Activated T-helper 1 cell treated with anti-CD3 and anti-CD28 coated beads, Interleukin-2, amount 50 U/mL, for 16 hours (primary cell): ENCODE measurements at regions not wholly inside any gene's neighbourhood (a gene's known extent, or its start where the extent isn't known, plus 50 kb on each side); places are given as distances from the start of the nearest gene placed in this dataset.
"Not testable (repeated sequence)": the region's sequence is repeated elsewhere in the genome, so short reads cannot be mapped to it uniquely, and the experiment has no call there.

Source experiments
- DNase-seq, 2 donors: peaks; one replicate each; pipeline ENCODE4 v3.0.0-alpha.2; 2020; ENCODE audit warnings: low read depth in 1 of 2, low spot score in 1 of 2

- DNase-seq = no peak
These were observed 51.5 kb upstream of the MRI1 start for GRCh38 chr19:13712767-13713201.

GRCh38 chr19:13707915-13708314 lies 56.4 kb upstream of the MRI1 start:
- no peak for DNase-seq

- DNase-seq = no peak
These were observed 58.3 kb upstream of the MRI1 start for GRCh38 chr19:13705928-13706447.

- no peak for DNase-seq
These were observed 59.1 kb upstream of the MRI1 start for GRCh38 chr19:13705201-13705600.

GRCh38 chr19:13701624-13702023 lies 62.7 kb upstream of the MRI1 start:
- no peak for DNase-seq

- no peak for DNase-seq
These were observed 63.7 kb upstream of the MRI1 start for GRCh38 chr19:13700621-13701020.

GRCh38 chr19:13699786-13700185 lies 64.5 kb upstream of the MRI1 start:
- DNase-seq = no peak

- no peak for DNase-seq
These were observed 67.5 kb upstream of the MRI1 start for GRCh38 chr19:13696839-13697238.

- DNase-seq = no peak
These were observed 70.4 kb upstream of the MRI1 start for GRCh38 chr19:13693889-13694288.

- DNase-seq = no peak
These were observed 72.5 kb upstream of the MRI1 start for GRCh38 chr19:13691569-13692435.

- no peak for DNase-seq
These were observed 75.2 kb upstream of the MRI1 start for GRCh38 chr19:13689085-13689484.

GRCh38 chr19:13684021-13684420 lies 80.3 kb upstream of the MRI1 start:
- no peak for DNase-seq

- no peak for DNase-seq
These were observed 82.8 kb upstream of the MRI1 start for GRCh38 chr19:13681509-13681908.

GRCh38 chr19:13680708-13681360 lies 83.5 kb upstream of the MRI1 start:
- DNase-seq = not testable (repeated sequence)

- DNase-seq = not testable (repeated sequence)
These were observed 87.4 kb upstream of the MRI1 start for GRCh38 chr19:13676967-13677366.

- DNase-seq = not testable (repeated sequence)
These were observed 91.7 kb upstream of the MRI1 start for GRCh38 chr19:13672480-13673175.

GRCh38 chr19:13670846-13671245 lies 93.5 kb upstream of the MRI1 start:
- DNase-seq = no peak

- DNase-seq = no peak
These were observed 94.5 kb upstream of the MRI1 start for GRCh38 chr19:13669780-13670355.

GRCh38 chr19:13668964-13669363 lies 95.4 kb upstream of the MRI1 start:
- no peak for DNase-seq

GRCh38 chr19:13666165-13666564 lies 98.2 kb upstream of the MRI1 start:
- DNase-seq = no peak
